Epithelial cell of proximal tubule (primary cell): ENCODE measurements at regions not wholly inside any gene's neighbourhood (a gene's known extent, or its start where the extent isn't known, plus 50 kb on each side); places are given as distances from the start of the nearest gene placed in this dataset.

Experiments used
- DNase-seq: peaks from one replicate; pipeline ENCODE4 v3.0.0-alpha.2; 2011; ENCODE audit warnings: low read depth
- H3K4me3 ChIP-seq: 2 replicates; pipeline ENCODE4 v1.5.1; 2011; ENCODE audit warnings: low read depth, mild to moderate bottlenecking, low read length
- TF ChIP-seq, protein P1 (sequence below): conservative IDR thresholded peaks from 2 replicates; pipeline ENCODE4 v1.5.1; 2012; ENCODE audit warnings: low read depth, mild to moderate bottlenecking, low read length

DNA sequence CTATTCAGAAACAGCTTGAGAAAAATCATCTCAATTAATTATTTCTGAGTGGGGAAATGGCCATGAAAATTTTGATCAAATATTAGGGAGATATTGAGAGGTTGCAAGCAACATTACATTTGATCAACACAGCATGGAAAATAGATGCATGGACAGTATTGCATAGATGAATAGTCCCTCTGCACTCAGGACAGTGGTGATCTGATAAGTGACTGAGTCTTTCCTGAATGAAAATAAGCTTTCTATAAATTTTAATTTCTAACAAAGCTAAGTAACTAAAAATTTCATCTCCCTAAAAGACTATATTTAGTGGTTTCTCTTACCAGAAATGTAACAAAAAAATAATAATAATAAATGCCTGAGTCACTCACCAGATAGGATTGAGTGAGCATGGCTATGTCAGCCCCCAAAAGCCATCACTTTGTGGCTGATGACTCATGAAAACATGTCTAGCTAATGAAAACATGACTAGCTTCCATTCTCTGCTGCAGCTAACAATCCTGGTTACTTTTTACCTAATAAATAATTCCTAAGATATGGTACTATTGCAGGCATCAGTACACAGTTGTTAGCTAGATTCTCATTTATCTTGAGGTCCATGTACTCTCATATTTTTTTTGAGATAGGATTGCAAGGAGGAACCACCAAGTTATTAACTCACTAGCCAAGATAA, 1294.8 kb upstream of the ACO1 start:
- no peak overlapping the region for H3K4me3 ChIP-seq
- TF ChIP-seq, protein P1, sequence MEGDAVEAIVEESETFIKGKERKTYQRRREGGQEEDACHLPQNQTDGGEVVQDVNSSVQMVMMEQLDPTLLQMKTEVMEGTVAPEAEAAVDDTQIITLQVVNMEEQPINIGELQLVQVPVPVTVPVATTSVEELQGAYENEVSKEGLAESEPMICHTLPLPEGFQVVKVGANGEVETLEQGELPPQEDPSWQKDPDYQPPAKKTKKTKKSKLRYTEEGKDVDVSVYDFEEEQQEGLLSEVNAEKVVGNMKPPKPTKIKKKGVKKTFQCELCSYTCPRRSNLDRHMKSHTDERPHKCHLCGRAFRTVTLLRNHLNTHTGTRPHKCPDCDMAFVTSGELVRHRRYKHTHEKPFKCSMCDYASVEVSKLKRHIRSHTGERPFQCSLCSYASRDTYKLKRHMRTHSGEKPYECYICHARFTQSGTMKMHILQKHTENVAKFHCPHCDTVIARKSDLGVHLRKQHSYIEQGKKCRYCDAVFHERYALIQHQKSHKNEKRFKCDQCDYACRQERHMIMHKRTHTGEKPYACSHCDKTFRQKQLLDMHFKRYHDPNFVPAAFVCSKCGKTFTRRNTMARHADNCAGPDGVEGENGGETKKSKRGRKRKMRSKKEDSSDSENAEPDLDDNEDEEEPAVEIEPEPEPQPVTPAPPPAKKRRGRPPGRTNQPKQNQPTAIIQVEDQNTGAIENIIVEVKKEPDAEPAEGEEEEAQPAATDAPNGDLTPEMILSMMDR, result no peak
- peak; percentile 59 for DNase-seq

- TF ChIP-seq, protein P1, result no peak
- DNase-seq, result no peak
- H3K4me3 ChIP-seq, result no peak overlapping the region
Measured at GRCh38 chr9:31100311-31100710, 1284.1 kb upstream of the ACO1 start.

- DNase-seq, result no peak
- H3K4me3 ChIP-seq, result no peak overlapping the region
- TF ChIP-seq, protein P1, result no peak
Measured at GRCh38 chr9:31103836-31104235, 1280.6 kb upstream of the ACO1 start.

DNA sequence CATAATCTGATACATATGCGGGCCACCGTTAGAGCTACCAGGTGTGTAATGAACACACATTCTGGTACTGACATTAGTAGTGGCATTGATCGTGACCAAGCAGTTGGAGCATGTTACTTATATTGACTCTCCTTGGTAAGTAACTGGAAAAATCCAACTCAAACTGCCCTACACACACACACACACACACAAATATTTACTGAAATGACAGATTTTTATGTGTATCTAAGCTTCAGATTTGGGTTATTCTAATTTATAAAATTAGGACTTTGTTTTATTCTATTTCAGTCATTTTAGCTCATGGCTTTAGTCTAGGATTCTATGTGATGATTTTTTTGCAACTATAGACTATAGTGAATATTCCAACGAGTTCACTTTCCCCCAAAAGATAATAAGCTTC, 1280.2 kb upstream of the ACO1 start:
- H3K4me3 ChIP-seq, result no peak overlapping the region
- DNase-seq, result no peak
- TF ChIP-seq, protein P1, result no peak

DNA sequence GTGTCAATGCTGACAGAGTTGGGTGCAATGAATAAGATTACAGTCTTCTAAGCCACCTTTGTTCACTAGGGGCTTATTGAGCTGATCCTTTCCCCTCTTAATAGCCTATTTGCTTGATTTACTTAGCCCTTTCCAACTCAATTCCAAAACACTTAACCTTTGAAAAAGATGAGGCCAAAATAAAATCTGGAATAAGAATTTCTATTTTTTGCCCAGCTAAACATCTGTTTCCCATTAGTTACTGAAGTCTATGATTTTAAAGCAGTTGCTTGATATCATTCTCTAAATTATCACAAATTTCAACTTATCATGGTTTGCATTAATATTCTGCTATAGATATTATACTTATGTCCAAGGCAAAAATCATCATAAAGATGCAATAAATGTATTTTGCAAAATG, 1272.0 kb upstream of the ACO1 start:
- no peak for DNase-seq
- H3K4me3 ChIP-seq, result no peak overlapping the region
- TF ChIP-seq, protein P1, result no peak

DNA sequence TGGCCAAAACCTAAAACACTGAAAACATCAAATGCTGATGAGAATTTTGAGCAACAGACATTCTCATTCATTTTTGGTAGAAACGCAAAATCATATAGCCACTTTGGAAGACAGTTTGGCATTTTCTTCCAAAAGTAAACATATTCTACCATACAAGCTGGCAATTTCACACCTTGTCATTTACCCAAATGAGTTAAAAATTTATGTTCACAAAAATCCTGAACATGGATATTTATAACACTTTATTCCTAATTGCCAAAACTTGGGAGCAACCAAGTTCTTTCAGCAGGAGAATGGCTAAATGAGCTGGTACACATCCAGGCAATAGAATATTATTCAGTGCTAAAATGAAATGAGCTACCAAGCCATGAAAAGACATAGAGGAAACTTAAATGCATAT, 1270.1 kb upstream of the ACO1 start:
- DNase-seq, result no peak
- TF ChIP-seq, protein P1, result no peak
- H3K4me3 ChIP-seq, result no peak overlapping the region

GRCh38 chr9:31119890-31120454, 1264.5 kb upstream of the ACO1 start:
- TF ChIP-seq, protein P1, result peak; percentile 72
- no peak for DNase-seq
- no peak overlapping the region for H3K4me3 ChIP-seq
